GM12892 (cell line): ENCODE measurements at regions not wholly inside any gene's neighbourhood (a gene's known extent, or its start where the extent isn't known, plus 50 kb on each side); places are given as distances from the start of the nearest gene placed in this dataset.

Experiments
- POLR2A ChIP-seq: IDR thresholded peaks from 2 replicates; pipeline ENCODE4 v1.6.1; 2011; ENCODE audit warnings: low read depth, low read length, control low read depth
- POLR2AphosphoS5 ChIP-seq: IDR thresholded peaks from 2 replicates; pipeline ENCODE4 v1.6.1; 2011; ENCODE audit warnings: low read depth, low read length, control low read depth

DNA sequence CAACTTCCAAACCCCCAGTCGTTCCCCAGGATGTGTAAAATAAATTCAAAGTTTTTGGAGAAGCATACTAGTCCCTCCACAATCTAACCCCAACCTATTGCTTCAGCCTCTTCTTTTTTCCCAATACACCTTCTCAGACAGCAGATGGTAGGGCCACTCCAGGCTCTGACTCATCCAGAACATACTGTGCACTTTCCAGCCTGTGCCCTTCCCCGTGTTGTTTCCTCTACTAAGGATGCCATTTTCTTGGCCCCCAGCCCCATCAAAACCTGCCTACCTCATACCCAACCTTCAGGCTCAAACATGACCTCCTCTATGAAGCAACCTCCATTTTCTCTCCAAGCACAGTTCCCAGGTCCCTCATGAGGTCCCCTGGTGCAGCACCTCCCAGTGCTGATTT is 669.3 kb downstream of the BCL11A start:
- TF ChIP-seq POLR2AphosphoS5 = no peak
- no peak for TF ChIP-seq POLR2A
